GM12872 (cell line): ENCODE measurements at regions not wholly inside any gene's neighbourhood (a gene's known extent, or its start where the extent isn't known, plus 50 kb on each side); places are given as distances from the start of the nearest gene placed in this dataset.

Experiments
- CTCF ChIP-seq: IDR thresholded peaks from 3 replicates; pipeline ENCODE4 v1.5.1; 2011; ENCODE audit warnings: low read depth, mild to moderate bottlenecking, low read length, moderate library complexity; ENCODE audit not compliant: insufficient read depth

- no peak for TF ChIP-seq CTCF
Observed at GRCh38 chr1:80413969-80414368, 1386.8 kb upstream of the ADGRL2 start.

DNA sequence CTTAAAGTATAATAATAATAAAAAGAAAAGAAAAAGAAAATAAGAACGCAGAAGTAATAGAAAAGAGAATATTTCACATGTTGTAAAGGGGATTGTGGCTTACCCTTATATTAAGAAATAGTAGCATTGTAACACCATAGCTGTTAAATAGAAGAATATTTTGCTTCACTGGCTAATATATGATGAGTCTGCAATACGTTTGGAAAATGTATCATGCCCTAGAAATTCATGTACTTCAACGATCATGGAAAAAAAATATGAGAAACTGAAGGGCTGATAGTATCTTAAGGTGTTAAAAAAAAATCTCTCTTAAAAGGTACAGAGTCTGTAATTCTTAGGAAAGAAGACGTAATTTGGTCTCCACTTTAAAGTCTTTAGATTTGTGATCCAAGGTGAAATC lies 1390.5 kb upstream of the ADGRL2 start:
- TF ChIP-seq CTCF = no peak

- TF ChIP-seq CTCF = no peak
Observed at GRCh38 chr1:80403471-80403893, 1397.0 kb upstream of the ADGRL4 start.

DNA sequence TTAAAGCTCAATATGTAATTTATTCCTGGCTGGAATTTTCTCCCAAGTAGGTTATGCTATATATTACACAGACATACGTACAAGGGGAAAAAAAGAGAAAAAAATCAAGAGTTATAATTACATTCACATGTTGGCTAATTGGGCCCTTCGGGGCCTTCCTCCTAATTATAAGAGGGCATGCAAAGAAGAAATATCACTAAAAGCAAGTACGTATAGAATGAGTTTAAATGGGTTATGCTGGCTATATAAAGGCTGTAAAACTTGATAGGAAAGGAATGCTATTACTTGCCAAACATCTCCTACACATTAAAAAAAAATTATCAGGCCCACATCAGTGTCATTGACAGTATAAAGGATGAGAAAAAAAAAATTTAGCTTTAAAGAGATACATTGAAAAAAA lies 1396.1 kb upstream of the ADGRL4 start:
- no peak for TF ChIP-seq CTCF

GRCh38 chr1:80401757-80402156 lies 1395.2 kb upstream of the ADGRL4 start:
- TF ChIP-seq CTCF = no peak

GRCh38 chr1:80392529-80392928 lies 1386.0 kb upstream of the ADGRL4 start:
- no peak for TF ChIP-seq CTCF

DNA sequence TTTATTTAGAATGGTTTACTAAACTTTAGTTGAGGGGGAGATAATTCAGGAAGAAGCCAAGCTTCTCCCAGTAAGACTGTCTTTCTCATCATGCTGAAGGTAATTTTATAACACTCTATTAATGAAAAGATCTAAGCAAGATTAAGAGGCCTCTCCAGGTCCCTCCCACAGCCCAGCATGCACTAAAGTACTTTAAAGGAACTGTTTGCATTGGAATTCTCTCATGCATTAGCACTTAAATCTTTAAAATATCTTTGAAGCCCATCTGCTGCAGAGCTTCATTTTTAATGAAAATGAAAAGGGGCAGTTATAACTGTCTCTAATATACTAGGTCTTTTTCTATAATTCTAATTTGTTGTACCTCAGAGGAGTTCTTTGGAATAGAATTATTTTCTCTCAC lies 1379.1 kb upstream of the ADGRL4 start:
- no peak for TF ChIP-seq CTCF

GRCh38 chr1:80384959-80385358 lies 1378.4 kb upstream of the ADGRL4 start:
- TF ChIP-seq CTCF = no peak
